Peyer's patch (tissue), 4 donors: ENCODE measurements at regions not wholly inside any gene's neighbourhood (a gene's known extent, or its start where the extent isn't known, plus 50 kb on each side); places are given as distances from the start of the nearest gene placed in this dataset.

Experiments
- POLR2A ChIP-seq, 2 donors: fragments of 450-650 bp; IDR thresholded peaks; one replicate each; pipeline ENCODE4 v1.5.1; 2017; ENCODE audit warnings: antibody characterized with exemption in 2 of 2, mild to moderate bottlenecking in 2 of 2, moderate library complexity in 2 of 2
- TF ChIP-seq, protein P1 (sequence below), 6 experiments: fragments of 450-650 bp in 4 of 6; fragments of 200-600 bp in 2 of 6; sonication (generic) in 1 of 6; IDR thresholded peaks; one replicate each; pipeline ENCODE4 v1.5.1; 2017 to 2019; ENCODE audit warnings: antibody characterized with exemption in 6 of 6, mild to moderate bottlenecking in 3 of 6, moderate library complexity in 1 of 6

- TF ChIP-seq, protein P1, sequence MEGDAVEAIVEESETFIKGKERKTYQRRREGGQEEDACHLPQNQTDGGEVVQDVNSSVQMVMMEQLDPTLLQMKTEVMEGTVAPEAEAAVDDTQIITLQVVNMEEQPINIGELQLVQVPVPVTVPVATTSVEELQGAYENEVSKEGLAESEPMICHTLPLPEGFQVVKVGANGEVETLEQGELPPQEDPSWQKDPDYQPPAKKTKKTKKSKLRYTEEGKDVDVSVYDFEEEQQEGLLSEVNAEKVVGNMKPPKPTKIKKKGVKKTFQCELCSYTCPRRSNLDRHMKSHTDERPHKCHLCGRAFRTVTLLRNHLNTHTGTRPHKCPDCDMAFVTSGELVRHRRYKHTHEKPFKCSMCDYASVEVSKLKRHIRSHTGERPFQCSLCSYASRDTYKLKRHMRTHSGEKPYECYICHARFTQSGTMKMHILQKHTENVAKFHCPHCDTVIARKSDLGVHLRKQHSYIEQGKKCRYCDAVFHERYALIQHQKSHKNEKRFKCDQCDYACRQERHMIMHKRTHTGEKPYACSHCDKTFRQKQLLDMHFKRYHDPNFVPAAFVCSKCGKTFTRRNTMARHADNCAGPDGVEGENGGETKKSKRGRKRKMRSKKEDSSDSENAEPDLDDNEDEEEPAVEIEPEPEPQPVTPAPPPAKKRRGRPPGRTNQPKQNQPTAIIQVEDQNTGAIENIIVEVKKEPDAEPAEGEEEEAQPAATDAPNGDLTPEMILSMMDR (IDR thresholded peaks at IDR 0.05): no peak
- TF ChIP-seq POLR2A (IDR thresholded peaks at IDR 0.05): no peak
Measured at GRCh38 chr4:151896880-151897279, 136.1 kb upstream of the GATB start.
